ENCODE measurements at regions not wholly inside any gene's neighbourhood (a gene's known extent, or its start where the extent isn't known, plus 50 kb on each side); places are given as distances from the start of the nearest gene placed in this dataset.

GRCh38 chrX:117743469-117744251, 372.9 kb downstream of the KLHL13 start:
- FAIRE-seq, result no peak
- Histone ChIP-seq H3K27me3 (peaks cover 0 to 6% (median 0%) of the 10 kb centered on the region in 4 donors), H3K27ac (no peak overlapping the region), H3K4me1 (no peaks in the 10 kb centered on the region), H3K36me3 (no peaks in the 10 kb centered on the region), H3K9me3 (no peaks in the 10 kb centered on the region), H3K4me3 (no peak overlapping the region)
- DNase-seq, result peak in 4 of 6 donors; percentile 2 to 43 (median 23)
- intact Hi-C loops (cut with DNase I), result no loop called here
- TF ChIP-seq CTCF (IDR thresholded peaks at IDR 0.05), result peak; percentile 6 to 38 (median 33)
- ATAC-seq, result peak in 3 of 4 donors; percentile 62 to 83 (median 82)
- WGBS, 2 donors, result 51 to 65% methylated on average over 3 of the region's 3 CpGs

- peak; percentile 96 for FAIRE-seq
- Histone ChIP-seq H3K27ac (no peak overlapping the region), H3K9me3 (no peaks in the 10 kb centered on the region), H3K36me3 (no peaks in the 10 kb centered on the region), H3K27me3 (peaks cover 0 to 4% (median 0%) of the 10 kb centered on the region in 4 donors), H3K4me1 (no peaks in the 10 kb centered on the region), H3K4me3 (no peak overlapping the region)
- ATAC-seq, result peak; percentile 48 to 68 (median 54)
- 11% methylated on average over 1 of the region's 1 CpG for WGBS, 2 donors
- intact Hi-C loops (cut with DNase I), result no loop called here
- no peak for DNase-seq
- TF ChIP-seq CTCF (IDR thresholded peaks at IDR 0.05), result no peak
Measured at GRCh38 chrX:117713411-117713810, 403.2 kb downstream of the KLHL13 start.

- FAIRE-seq (no peak), ATAC-seq (no peak), DNase-seq (no peak)
- Histone ChIP-seq H3K9me3 (no peaks in the 10 kb centered on the region), H3K4me3 (no peak overlapping the region), H3K27ac (no peak overlapping the region), H3K4me1 (no peaks in the 10 kb centered on the region), H3K27me3 (peaks cover 0 to 4% (median 0%) of the 10 kb centered on the region in 4 donors), H3K36me3 (no peaks in the 10 kb centered on the region)
- TF ChIP-seq CTCF (IDR thresholded peaks at IDR 0.05), result no peak
- WGBS, 2 donors, result 71 to 88% methylated on average over 1 of the region's 1 CpG
- intact Hi-C loops (cut with DNase I), result no loop called here
Measured at GRCh38 chrX:117711782-117712181, 404.8 kb downstream of the KLHL13 start.

GRCh38 chrX:117707948-117708743, 408.5 kb downstream of the KLHL13 start:
- Histone ChIP-seq H3K27ac (no peak overlapping the region), H3K27me3 (no peaks in the 10 kb centered on the region), H3K9me3 (no peaks in the 10 kb centered on the region), H3K4me1 (no peaks in the 10 kb centered on the region), H3K4me3 (no peak overlapping the region), H3K36me3 (no peaks in the 10 kb centered on the region)
- intact Hi-C loops (cut with DNase I), result no loop called here
- FAIRE-seq (no peak), DNase-seq (no peak), ATAC-seq (no peak)
- WGBS, 2 donors, result 80 to 95% methylated on average over 8 of the region's 8 CpGs
- no peak for TF ChIP-seq CTCF (IDR thresholded peaks at IDR 0.05)

All from pancreas (tissue), 10 donors.